ENCODE measurements at regions not wholly inside any gene's neighbourhood (a gene's known extent, or its start where the extent isn't known, plus 50 kb on each side); places are given as distances from the start of the nearest gene placed in this dataset.

DNA sequence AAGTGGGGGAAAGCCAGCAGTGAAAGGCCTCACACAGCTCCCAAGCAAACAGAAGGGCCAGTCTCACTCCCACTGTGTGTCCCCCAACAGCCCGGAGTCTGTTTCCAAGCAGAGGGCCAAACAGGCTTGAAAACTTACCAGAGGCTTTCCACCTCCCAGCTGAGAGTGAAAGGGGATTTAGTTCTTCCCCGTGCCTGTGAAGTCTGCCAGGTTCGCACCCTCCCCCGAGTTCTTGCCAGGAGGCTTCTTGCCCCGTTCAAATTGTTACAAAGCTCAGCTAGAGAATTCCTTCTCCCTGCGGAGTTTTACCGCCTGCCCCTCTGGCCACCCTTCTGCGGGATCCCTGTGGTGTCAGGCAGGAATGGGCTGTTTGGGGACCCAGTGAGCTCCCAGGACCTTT, 68.0 kb upstream of the WNT7A start:
- Mint-ChIP-seq H3K27ac (no peak overlapping the region), H3K36me3 (ENCODE audit: low read depth) (no peaks in the 10 kb centered on the region), H3K27me3 (peaks cover 9% of the 10 kb centered on the region), H3K4me1 (no peaks in the 10 kb centered on the region), H3K4me3 (no peak overlapping the region)
- no peak for ATAC-seq
- peaks cover 4% of the 10 kb centered on the region for H3K9me3 ChIP-seq (ENCODE audit: control insufficient read depth, low read length, poor library complexity, severe bottlenecking)
- DNase-seq: no peak

DNA sequence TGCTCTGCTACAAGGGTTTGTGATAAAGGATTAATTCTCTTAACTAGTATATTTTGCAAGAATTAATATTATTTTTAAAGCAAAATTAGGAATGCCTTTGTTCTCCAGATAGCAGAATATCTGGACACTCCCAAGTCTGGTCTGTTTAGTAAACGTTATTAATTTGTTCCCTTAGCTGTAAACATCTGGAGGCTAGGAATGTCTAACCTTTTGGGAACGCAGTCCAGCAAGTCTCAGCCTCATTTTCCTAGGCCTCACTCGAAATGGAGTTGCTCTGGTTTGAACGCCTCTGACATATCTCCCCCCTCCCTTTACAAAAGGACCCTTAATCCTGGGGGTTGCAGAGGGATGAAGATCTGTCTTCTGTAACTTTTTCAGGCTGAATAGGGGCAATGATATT, 59.3 kb upstream of the WNT7A start:
- no peaks in the 10 kb centered on the region for H3K36me3 Mint-ChIP-seq (ENCODE audit: low read depth)
- ATAC-seq (no peak), DNase-seq (no peak)
- H3K4me1 Mint-ChIP-seq: no peaks in the 10 kb centered on the region
- no peak overlapping the region for H3K27ac Mint-ChIP-seq
- no peak overlapping the region for H3K4me3 Mint-ChIP-seq
- peaks cover 11% of the 10 kb centered on the region for H3K27me3 Mint-ChIP-seq
- H3K9me3 ChIP-seq (ENCODE audit: control insufficient read depth, low read length, poor library complexity, severe bottlenecking): no peaks in the 10 kb centered on the region

DNA sequence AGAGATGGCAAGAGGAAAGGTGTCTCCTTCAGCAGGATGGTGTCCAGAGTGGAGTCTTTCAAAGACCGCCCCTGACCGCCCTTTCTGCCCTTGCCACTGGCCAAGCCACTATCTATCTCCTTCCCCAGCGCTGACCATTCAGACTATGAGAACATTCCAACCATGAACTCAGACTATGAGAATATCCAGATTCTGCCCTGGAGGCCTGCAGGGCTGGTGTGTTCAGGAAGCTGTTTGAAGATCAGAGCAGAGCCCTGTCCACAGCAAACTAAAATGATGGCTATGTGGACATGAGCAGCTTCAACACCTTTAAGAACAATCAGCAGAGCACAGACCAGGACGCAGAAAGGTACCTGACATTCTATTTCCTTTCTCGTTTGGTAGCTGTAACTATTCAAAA, 57.3 kb upstream of the WNT7A start:
- DNase-seq: no peak
- peaks cover 13% of the 10 kb centered on the region for H3K27me3 Mint-ChIP-seq
- no peak overlapping the region for H3K27ac Mint-ChIP-seq
- no peak overlapping the region for H3K4me3 Mint-ChIP-seq
- H3K36me3 Mint-ChIP-seq (ENCODE audit: low read depth): no peaks in the 10 kb centered on the region
- H3K4me1 Mint-ChIP-seq: no peaks in the 10 kb centered on the region
- no peaks in the 10 kb centered on the region for H3K9me3 ChIP-seq (ENCODE audit: control insufficient read depth, low read length, poor library complexity, severe bottlenecking)
- no peak for ATAC-seq

DNA sequence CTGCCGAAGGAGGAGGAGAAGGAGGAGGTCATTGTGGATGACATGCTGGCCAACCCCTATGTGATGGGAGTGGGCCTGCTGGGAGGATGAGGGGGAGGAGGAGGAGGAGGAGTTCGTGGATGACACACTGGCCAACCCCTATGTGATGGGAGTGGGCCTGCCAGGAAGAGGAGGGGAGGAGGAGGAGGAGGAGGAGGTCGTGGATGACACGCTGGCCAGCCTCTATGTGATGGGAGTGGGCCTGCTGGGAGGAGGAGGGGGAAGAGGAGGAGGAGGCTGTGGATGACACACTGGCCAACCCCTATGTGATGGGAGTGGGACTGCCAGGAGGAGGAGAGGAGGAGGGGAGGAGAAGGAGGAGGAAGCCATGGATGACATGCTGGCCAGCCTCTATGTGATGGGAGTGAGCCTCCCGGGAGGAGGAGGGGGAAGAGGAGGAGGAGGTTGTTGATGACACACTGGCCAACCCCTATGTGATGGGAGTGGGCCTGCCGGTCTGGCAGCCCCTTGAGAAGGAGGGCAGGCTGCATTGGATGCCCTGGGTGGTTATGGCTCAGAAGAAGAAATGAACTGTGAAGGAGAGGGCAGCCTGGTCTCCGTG, 55.7 kb upstream of the WNT7A start:
- no peaks in the 10 kb centered on the region for H3K9me3 ChIP-seq (ENCODE audit: control insufficient read depth, low read length, poor library complexity, severe bottlenecking)
- peaks cover 13% of the 10 kb centered on the region for H3K27me3 Mint-ChIP-seq
- no peak overlapping the region for H3K27ac Mint-ChIP-seq
- H3K36me3 Mint-ChIP-seq (ENCODE audit: low read depth): no peaks in the 10 kb centered on the region
- DNase-seq (no peak), ATAC-seq (no peak)
- H3K4me1 Mint-ChIP-seq: no peaks in the 10 kb centered on the region
- H3K4me3 Mint-ChIP-seq: no peak overlapping the region

DNA sequence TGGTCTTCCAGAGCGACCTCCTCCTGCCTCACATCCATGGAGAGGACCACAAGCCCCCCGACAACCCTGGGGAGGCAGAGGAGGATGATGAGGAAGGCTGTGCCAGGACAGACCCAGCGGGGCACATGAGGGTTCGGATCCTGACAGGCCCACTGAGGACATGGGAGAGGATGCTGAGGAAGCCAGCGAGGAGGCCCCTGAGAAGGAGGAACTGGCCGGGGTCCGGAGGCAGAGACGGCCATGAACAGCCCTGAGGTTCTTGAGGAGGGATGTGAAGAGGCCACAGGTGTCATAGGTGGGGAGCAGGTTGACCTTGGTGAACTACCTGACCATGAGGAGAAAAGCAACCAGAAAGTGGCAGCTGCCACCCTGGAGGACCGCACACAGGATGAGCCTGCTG, 54.9 kb upstream of the WNT7A start:
- Mint-ChIP-seq H3K27ac (no peak overlapping the region), H3K36me3 (ENCODE audit: low read depth) (no peaks in the 10 kb centered on the region), H3K27me3 (peaks cover 13% of the 10 kb centered on the region), H3K4me3 (no peak overlapping the region), H3K4me1 (no peaks in the 10 kb centered on the region)
- DNase-seq (no peak), ATAC-seq (no peak)
- H3K9me3 ChIP-seq (ENCODE audit: control insufficient read depth, low read length, poor library complexity, severe bottlenecking): no peaks in the 10 kb centered on the region

DNA sequence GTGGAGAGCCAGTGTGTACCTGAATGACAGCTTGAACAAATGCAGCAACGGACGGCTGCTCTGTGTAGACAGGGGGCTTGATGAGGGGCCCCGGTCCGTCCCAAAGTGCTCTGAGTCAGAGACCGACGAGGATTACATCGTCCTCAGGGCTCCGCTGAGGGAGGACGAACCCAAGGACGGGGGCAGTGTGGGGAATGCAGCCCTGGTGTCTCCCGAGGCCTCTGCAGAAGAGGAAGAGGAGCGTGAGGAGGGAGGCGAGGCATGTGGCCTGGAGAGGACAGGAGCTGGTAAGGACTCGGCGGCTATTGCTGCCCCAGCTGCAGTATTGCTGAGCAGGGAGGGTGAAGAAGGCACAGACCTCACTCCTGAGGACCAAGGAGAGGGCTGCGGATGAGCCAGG, 54.4 kb upstream of the WNT7A start:
- H3K36me3 Mint-ChIP-seq (ENCODE audit: low read depth): no peaks in the 10 kb centered on the region
- no peaks in the 10 kb centered on the region for H3K4me1 Mint-ChIP-seq
- ATAC-seq (no peak), DNase-seq (no peak)
- peaks cover 13% of the 10 kb centered on the region for H3K27me3 Mint-ChIP-seq
- no peaks in the 10 kb centered on the region for H3K9me3 ChIP-seq (ENCODE audit: control insufficient read depth, low read length, poor library complexity, severe bottlenecking)
- no peak overlapping the region for H3K4me3 Mint-ChIP-seq
- no peak overlapping the region for H3K27ac Mint-ChIP-seq

DNA sequence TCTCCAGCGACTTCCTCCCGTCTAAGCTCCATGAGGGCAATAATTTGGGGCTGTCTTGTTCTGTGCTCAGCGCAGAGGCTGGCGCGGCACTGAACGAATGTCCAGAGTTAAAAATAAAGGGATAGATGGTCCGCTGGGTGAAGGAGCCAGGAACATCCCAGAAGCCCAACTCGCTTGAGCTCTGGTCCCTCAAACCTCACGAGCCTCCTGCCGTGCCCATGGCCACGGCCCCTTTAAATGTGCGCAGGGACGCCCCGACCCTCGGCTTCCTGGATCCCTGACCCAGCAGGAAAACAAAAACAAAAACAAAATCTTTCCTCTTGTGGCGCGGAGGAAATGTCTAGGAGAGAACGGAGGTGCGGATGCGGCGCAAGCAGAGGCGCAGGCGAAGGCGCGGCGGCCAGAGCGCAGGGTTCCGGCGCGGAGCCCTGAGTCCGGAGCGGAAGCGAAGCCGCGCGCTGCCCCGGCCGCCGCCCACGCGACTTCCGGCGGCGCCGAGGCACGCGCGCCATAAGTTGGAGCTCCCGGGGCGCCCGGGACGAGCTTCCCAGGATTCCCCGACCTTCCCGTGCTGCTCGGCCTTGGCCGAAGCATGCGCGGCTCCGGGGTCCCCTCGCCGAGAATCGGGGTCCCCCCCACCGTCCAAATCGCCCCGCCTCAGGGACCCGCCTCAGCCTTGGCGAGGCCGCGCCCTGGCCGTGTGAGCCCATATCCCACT, 52.9 kb upstream of the WNT7A start:
- Mint-ChIP-seq H3K27ac (no peak overlapping the region), H3K4me1 (no peaks in the 10 kb centered on the region), H3K36me3 (ENCODE audit: low read depth) (no peaks in the 10 kb centered on the region), H3K4me3 (peak overlapping the region; percentile 76), H3K27me3 (peaks cover 13% of the 10 kb centered on the region)
- ATAC-seq (no peak), DNase-seq (no peak)
- H3K9me3 ChIP-seq (ENCODE audit: control insufficient read depth, low read length, poor library complexity, severe bottlenecking): no peaks in the 10 kb centered on the region

DNA sequence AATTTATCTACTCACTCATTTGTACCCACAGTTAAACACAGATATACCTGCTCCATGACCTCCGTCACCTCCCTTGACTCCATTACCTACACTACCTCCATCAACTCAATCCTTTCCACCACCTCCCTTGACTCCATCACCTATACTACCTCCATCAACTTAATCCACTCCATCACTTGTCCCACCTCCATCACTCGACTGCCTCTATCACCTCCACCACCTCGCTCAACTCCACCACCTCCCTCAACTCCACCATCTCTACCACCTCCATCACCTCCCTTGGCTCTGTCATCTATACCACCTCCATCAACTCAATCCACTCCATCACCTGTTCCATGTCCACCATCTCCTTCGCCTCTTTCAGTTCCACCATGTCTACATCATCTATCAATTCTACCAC, 51.3 kb upstream of the WNT7A start:
- Mint-ChIP-seq H3K36me3 (ENCODE audit: low read depth) (no peaks in the 10 kb centered on the region), H3K4me1 (no peaks in the 10 kb centered on the region), H3K4me3 (no peak overlapping the region), H3K27me3 (peaks cover 13% of the 10 kb centered on the region), H3K27ac (no peak overlapping the region)
- no peak for DNase-seq
- no peaks in the 10 kb centered on the region for H3K9me3 ChIP-seq (ENCODE audit: control insufficient read depth, low read length, poor library complexity, severe bottlenecking)
- ATAC-seq: no peak

Data from T-helper 17 cell (primary cell).